HG02763 (cell line): ENCODE measurements at regions not wholly inside any gene's neighbourhood (a gene's known extent, or its start where the extent isn't known, plus 50 kb on each side); places are given as distances from the start of the nearest gene placed in this dataset.

Experiments used
- ATAC-seq: cut with Tn5 transposase; IDR thresholded peaks from one replicate; pipeline ENCODE4 v1.9.1; 2021; ENCODE audit warnings: mild to moderate bottlenecking, moderate library complexity; ENCODE audit not compliant: unreplicated experiment

DNA sequence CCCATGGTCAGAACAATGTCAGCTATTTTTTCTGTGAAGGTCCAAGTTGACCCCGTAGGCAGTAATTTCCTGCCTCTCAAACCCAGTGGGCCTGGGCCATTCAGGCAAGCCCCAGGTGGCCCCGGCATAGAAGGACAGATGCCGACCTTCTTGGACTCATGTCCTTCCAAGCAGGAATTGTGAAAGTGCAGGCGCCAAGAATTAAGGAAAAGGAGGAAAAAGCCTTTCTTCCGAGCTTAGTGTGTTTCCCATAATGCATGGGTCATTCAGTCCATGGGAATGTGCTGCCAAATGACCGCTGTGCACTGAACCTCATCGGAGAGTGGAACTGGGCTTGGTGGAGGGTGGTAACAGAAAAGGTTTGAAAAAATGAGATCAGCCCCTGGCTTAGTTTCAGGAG is 196.5 kb upstream of the HS3ST1 start:
- ATAC-seq: no peak

DNA sequence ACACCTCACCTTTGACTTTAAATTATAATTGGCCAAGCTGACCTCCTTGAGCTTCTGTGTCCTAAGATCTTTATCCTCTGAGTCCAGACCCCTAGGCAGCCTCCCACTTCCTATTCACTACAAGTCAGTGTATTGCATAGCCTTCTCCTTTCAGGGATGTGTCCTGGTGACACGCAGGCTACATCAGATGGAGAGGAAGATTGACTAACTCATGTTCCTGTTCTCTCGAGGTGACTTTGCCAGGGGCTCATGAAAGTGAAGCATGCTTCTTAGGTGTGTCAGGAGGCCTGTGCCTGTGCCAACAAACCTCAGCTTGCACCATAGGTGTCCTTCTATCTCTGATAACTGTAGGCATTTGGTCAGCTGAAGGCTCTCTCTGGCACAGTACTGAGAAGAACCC is 195.7 kb upstream of the HS3ST1 start:
- ATAC-seq: no peak

DNA sequence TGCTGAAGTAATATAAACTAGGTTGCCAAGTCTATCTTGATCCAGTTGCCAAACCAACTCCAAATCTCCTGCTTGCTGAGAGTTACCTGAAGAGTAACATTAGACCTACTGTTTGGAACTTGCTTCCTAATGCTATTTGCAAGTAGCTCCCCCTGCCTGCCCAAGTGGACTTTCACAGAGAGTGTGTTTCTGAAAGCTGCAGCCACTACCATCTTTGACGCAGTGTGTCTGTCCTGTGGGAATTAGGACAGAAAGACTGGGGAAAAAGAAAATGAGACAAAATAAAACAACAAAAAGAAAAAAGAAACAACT is 195.0 kb upstream of the HS3ST1 start:
- ATAC-seq: no peak

DNA sequence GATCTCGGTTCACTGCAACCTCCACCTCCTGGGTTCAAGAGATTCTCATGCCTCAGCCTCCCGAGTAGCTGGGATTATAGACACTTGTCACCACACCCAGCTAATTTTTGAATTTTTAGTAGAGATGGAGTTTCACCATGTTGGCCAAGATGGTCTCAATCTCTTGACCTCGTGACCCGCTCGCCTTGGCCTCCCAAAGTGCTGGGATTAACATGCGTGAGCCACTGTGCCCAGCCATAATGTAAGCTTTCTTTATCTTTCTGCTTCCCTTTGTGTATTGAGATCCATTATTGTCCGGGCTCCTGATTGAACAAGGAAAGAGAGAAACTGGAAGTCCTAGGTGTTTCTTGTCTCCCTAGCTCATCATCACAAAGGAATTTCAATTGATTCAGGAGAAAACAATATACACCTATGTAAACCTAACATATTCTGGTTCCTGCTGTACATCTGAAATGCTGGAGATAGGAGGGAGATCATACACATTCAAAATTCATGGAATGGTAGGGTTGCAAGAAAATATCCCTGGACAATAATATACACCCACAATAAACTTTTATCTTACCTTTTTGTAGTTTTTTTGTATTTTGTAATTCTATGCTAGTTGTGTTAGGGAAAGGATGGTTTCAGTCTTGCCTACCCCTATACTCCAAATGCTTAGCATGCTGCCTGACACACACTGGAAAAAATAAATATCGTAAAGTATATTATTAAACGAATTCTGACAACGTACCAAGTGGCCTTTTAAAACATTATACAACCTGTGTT is 194.4 kb upstream of the HS3ST1 start:
- no peak for ATAC-seq

DNA sequence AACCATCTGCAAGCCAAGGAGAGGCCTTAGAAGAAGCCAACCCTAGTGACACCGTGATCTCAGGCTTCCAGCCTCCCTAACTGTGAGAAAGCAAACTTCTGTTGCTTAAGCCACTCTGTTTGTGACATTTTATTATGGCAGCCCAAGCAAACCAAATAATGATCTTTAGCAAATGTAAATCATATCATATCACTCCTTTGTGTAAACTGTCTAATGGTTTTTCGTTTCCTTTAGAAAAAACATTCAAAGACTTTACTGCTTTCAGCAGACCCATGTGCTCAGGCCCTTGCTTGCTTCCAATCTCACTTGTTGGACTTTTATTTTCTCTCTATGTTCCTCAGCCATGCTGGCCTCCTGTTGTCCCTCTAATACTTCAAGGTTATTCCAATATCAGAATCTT is 192.2 kb upstream of the HS3ST1 start:
- no peak for ATAC-seq

DNA sequence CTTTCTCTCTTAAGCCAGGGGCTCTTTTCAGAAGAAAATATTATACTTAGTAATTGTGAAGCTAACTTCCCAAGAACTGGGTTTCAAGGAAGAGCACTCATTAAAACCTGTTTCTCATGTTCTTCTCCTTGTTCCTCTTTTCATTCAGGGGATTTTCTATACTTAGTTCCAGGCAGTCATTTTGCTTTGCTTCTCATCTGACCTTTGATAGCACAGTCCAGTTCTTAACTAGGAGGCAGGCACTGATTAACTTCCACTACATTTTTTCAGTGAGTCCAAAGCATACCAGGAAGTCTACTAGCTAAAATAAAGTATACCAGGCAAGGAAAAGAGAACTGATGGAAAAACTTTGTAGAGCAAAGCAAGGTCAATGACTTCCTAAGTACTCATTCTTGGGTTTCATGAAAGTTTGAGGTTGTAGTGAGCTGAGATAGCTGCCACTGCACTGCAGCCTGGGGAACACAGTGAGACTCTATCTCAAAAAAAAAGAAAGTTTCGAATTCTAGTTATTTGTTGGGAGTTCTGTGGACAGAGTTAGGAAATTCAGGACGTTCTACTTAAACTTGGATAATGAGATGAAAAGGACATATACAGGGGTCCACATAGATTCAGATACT is 190.1 kb upstream of the HS3ST1 start:
- ATAC-seq: no peak

DNA sequence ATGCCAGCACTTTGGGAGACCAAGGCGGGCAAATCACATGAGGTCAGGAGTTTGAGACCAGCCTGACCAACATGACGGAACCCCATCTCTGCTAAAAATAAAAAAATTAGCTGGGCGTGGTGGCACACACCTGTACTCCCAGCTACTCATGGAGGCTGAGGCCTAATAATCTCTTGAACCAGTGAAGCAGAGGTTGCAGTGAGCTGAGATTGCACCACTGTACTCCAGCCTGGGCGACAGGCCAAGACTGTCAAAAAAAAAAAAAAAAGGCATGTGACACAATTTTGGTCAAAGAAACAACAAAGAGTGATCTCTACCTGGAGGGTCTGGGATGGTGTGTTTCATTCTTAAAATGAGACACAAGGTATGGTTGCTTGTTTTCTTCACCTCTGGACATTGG is 188.2 kb upstream of the HS3ST1 start:
- ATAC-seq: no peak

DNA sequence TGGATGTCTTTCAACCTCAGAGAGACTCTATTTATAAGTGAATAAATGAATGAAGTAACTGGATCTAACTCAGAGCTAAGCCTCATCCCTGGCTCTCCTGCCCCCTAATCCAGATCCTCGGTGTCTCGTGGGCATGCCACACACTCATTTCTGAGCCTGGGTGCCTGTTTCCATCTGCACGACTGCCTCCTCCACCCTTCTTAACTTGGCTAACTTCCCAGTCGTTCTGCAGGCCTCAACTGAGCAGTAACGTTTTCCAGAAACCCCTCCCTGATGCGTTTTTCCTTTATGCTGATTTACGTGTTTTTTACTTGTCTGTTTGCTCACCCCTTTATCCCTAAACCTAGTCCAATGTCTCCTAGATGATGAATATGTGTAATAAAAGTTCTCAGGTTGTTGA is 186.9 kb upstream of the HS3ST1 start:
- no peak for ATAC-seq

DNA sequence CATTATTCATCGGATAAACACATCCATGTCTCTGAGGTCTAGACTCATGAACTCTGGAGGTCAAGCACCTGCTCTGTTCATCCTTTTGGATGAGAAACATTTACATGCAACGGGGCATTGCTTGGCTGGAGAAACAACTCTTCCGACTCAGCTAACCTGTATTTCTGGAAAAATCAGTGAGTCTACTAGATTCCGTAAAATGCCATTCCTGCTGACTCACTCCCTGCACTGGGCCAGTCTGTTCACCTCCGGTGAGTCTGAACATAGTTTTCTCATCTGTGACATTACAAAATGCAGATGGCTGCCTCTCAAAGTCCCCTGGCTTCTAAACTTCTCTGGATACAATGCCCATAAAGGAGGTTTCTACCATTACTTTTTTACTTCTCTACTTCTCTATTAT is 185.7 kb upstream of the HS3ST1 start:
- ATAC-seq: no peak

DNA sequence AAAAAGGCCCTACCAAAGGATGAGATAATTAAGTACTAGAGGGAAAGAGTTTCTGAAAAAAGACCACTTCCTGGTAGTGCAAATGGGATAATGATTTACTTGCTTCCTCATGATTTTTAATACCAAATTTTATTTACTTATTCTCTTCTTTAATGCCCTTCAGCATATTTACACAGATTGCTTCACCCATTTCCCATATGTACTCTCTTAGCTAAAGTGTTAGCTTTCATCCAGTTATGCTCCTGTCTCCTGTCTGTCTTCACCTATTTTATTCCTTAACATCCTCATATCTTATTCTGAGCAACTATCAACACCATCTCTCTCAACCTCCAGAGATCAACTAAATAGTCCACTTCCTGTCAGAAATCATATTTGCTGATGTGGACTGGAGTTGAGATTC is 183.2 kb upstream of the HS3ST1 start:
- ATAC-seq: no peak

DNA sequence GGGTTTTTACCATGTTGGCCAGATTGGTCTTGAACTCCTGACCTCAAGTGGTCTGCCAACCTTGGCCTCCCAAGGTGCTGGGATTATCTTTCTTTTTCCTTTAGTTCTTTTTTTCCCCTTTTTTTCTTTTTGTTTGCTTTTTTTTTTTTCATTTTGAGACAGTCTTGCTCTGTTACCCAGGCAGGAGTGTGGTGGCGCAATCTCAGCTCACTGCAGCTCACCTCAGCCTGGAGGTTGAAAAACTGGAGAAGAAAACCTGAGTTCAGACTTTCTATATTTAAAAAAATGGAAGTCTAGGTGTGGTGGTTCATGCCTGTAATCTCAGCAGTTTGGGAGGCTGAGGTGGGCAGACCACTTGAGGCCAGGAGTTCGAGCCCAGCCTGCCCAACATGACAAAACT is 181.1 kb upstream of the HS3ST1 start:
- no peak for ATAC-seq

DNA sequence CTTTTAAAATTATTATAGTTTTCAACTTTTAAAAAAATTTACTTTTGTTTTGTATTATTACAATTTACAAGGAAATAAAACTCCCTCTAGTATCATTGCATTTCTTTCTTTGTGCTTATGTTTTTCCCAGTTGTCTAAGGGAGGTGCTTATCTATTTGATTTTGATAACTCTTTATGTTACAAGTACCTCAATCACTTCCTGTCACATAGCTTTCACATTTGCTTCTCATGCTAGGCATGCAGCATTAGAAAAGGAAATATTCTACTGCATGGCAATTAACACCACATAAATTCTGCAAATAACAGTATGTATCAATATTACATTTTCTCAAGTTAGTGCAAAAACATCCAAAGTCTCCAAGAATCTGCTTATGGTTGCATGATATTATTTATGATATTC is 180.3 kb upstream of the HS3ST1 start:
- ATAC-seq: no peak

DNA sequence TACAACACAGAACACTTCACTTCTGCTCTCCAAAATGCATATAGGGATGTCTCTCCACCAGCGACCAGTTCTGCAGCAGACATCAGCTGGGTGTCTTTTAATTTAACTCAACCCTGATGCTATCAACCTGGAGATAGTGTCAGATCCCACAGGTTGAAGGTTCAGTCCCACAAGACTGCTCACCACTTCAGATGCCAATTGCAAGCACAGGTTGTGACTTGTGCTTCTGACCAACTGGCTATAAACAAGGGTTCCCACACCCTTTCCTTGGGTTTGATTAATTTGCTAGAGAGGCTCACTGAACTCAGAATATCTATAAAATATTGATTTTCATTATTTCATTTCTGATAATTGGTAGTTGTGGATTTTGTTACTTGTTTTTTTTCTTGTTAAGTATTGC is 177.4 kb upstream of the HS3ST1 start:
- no peak for ATAC-seq

DNA sequence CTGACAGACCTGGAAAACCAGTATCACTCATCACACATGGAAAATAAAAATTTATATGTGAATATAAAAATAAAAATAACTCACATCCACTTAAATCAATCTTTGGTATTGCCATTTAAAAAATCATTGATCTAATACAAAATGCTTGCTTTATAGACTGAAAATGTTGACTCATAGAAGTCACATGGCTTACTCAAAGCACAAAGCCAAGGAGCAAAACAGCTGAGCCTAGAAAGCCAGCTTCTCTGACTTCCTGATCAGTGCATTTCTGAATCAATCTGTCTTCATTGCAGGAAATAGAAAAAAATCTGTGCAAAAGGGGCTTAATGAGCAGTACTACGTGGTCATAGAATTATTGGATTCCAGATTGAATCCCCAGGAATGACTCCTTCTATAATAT is 176.9 kb upstream of the HS3ST1 start:
- no peak for ATAC-seq

DNA sequence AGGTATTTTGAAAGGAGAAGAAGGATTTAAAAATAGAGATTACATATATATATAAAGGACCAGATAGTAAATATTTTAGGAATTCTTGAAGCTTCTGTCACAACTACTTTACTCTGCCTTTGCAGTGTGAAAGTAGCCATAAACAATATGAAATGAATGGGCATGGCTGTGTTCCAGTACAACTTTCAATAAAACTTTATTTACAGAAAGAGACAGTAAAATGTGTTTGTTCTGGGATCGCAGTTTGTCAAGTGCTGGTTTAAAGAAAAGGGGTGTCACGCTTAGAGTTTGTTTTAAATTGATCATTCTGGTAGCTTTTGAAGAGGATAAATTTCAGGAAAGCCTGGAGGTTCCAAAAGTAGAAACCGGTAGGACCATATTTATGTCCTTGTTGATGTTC is 176.1 kb upstream of the HS3ST1 start:
- ATAC-seq: no peak

DNA sequence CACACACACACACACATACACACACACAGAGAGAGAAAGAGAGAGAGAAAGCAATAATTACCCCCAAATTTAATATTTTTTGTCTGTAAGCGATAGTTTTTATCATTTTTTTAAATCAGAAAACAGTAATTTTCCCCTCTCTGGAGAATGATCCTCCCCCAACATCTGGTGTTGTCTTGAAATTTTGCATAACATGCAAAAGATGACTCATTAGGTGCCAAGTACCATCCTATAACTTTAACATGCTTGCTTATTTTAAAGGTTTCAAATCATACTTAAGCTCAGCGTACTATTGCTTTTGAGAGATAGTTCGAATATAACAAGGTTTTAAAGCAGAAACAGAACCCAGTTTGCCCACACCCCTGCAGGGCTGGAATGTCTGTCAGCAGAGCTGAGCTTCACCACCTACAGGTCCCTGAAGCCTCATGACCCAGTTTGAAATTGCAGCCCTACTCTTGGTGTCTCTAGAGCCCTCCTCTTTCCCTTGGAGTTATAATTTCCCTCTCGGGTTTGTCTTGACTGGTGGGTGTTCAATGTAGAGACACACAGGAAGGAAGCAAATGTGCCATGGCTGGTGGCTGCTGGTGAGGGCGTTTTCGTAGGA is 175.0 kb upstream of the HS3ST1 start:
- no peak for ATAC-seq

DNA sequence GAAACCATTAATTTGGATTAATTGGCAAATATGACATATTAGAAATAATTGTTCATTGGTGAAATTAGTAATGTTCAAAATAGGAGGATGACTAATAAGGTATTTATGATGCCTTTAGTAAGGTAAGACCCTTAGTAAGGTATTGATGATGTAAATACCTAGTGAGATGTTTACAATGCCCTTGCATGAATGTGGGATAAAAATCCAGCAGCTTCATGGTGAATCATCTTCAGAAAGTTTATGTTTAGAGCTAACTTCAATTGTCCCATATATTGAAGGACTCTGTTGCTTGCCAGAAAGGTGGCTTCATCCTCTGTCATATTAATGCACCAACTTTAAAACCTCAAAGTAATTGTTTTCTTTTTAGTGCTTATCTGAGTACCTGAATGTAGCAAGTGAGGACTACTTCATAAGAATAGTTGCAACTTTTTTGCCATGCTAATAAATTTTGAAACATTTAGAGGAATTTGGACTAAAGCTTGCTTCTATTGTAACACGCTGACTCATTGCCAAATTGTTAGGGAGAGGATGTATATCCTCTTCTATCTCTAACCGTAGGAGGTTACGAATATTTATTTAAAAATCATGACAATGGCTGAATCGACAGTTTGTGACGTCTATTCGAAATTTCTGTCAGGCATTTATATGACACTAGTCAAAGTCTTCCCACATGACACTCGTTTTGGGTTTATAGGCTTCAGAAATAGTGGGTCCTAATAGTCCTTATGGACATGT is 174.1 kb upstream of the HS3ST1 start:
- ATAC-seq: no peak

DNA sequence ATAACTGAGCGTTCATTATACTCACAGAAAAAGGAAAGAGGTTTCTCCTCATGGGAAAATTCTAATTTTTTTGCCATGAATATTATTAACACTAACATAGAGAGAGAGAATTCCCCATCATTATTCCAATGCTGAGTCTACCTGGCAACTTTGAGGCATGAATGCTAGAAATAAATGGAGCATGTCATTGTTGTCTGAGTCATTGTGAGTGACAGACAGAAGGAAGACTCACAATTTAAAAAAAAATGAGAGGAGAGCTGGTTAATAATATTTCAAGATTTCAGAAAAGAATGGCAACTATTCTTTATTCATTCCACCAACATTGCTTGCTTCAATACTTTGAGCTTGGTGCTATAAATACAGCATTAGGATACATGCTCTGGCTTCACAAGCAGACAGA is 170.4 kb upstream of the HS3ST1 start:
- ATAC-seq: no peak

DNA sequence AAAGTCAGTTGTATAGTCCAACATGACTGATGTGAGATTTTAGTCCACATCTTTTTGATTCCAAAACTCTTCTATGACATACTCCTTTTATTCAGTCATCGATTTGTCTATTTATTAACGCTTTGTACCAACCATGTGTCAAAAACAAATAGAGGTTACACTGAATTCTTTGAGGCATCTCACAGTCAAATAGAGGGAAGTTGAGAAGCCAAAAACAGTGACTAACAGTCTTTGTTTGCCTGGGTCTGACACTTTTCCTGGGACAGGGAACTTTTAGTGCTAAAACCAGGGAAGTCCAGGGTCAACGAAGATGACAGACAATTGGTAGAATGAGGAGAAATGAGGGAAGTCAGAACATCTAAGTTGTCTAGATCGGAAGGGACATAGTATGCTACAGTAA is 169.9 kb upstream of the HS3ST1 start:
- ATAC-seq: no peak

DNA sequence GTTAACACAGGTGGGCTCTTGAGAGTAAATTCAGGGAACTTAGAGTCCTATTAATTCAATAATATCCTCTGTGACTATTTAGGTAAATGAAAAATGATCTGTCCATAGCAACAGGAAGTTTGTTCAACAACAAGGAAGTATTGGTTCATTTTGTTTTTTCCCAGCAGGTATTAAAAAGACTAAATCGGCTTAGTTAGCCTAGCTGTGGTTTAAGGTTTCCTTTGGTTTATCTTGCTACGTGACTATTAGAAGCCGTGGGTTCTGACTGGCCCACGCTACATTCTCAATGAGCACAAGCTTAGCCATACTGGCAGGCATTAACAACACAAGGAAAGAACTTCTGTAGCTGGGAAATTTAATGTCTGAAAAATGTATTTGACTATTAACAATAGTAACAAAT is 168.8 kb upstream of the HS3ST1 start:
- no peak for ATAC-seq

DNA sequence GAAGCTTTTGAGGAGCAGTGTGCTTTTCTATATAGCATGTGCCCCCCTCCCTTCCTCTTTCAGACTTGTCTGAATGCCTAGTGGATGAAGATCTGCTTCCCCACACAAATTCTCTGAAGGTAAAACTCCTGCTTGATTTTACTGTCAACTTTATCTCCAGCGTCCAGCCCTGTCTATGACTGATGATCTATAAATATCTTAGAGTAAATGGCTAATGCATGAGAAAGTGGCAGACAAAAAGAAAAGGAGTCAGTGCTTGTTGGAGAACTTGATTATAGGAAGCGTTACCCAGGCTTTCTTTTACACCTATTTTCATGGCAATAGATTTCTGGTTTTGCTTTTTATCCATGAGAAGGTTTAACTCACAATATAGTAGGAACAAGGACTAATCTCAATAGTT is 168.3 kb upstream of the HS3ST1 start:
- no peak for ATAC-seq

DNA sequence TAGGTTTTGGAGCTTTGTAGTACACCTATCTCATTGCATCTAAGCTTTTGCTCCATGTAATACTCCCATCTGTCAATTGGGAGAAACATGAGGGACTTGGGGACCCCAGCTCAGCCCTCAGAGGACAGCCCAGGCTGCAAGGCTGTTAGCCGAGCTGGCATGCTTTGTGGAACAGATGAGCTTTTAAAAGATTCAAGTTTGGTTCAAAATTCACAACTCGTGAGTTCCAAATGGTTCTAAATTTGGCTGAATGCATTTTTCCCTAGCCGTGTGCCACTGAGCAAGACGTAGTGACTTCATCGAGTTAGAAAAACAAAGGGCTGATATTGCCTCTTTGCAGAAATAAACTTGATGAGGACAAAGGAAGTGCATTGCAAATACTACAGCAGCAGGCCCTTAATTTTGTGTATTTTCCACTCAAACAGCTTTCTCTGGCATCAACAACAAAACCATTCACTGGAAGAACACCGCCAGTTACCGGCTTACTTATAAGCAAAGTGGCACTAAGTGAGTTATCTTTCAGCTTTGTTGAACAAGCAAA is 165.0 kb upstream of the HS3ST1 start:
- ATAC-seq: no peak
